Chondrocyte (in vitro differentiated cells): ENCODE measurements at regions not wholly inside any gene's neighbourhood (a gene's known extent, or its start where the extent isn't known, plus 50 kb on each side); places are given as distances from the start of the nearest gene placed in this dataset.

Source experiments
- DNase-seq: peaks from one replicate; pipeline ENCODE4 v3.0.0; 2021; ENCODE audit warnings: mixed read lengths, low spot score
- H3K27ac Mint-ChIP-seq: one replicate; pipeline ENCODE4 v1.8.0; 2021; ENCODE audit warnings: mild to moderate bottlenecking, moderate library complexity, mixed read lengths; ENCODE audit not compliant: unreplicated experiment
- H3K27me3 Mint-ChIP-seq: 2 replicates; pipeline ENCODE4 v1.8.0; 2021; ENCODE audit warnings: low read depth, mixed read lengths
- H3K36me3 Mint-ChIP-seq: 2 replicates; pipeline ENCODE4 v1.8.0; 2021; ENCODE audit warnings: low read depth, mixed read lengths
- H3K4me1 Mint-ChIP-seq: 2 replicates; pipeline ENCODE4 v1.8.0; 2021; ENCODE audit warnings: low read depth, mild to moderate bottlenecking, mixed read lengths
- H3K4me3 Mint-ChIP-seq: one replicate; pipeline ENCODE4 v1.8.0; 2021; ENCODE audit warnings: mild to moderate bottlenecking, moderate library complexity, mixed read lengths; ENCODE audit not compliant: unreplicated experiment
- H3K9me3 Mint-ChIP-seq: 2 replicates; pipeline ENCODE4 v1.8.0; 2021; ENCODE audit warnings: low read depth, mixed read lengths
- CTCF ChIP-seq: fragments of 200-600 bp; sonication (generic); IDR thresholded peaks from 2 replicates; pipeline ENCODE4 v1.5.0; 2021; ENCODE audit warnings: antibody characterized with exemption, mild to moderate bottlenecking, moderate library complexity

- Mint-ChIP-seq H3K9me3 (peaks cover 22% of the 10 kb centered on the region), H3K4me3 (no peak overlapping the region), H3K36me3 (peaks cover 3% of the 10 kb centered on the region), H3K4me1 (no peaks in the 10 kb centered on the region), H3K27ac (no peak overlapping the region), H3K27me3 (peaks cover 3% of the 10 kb centered on the region)
- TF ChIP-seq CTCF, result no peak
- DNase-seq, result no peak
Measured at GRCh38 chr9:71614409-71615010, 153.8 kb downstream of the CEMIP2 start.

GRCh38 chr9:71612889-71613288 lies 155.4 kb downstream of the CEMIP2 start:
- Mint-ChIP-seq H3K4me3 (no peak overlapping the region), H3K36me3 (peaks cover 3% of the 10 kb centered on the region)
- TF ChIP-seq CTCF, result no peak

GRCh38 chr9:71609448-71609830 lies 158.9 kb downstream of the CEMIP2 start:
- no peak for TF ChIP-seq CTCF
- Mint-ChIP-seq H3K27ac (no peak overlapping the region), H3K9me3 (peaks cover 8% of the 10 kb centered on the region), H3K4me3 (no peak overlapping the region), H3K27me3 (peaks cover 3% of the 10 kb centered on the region), H3K36me3 (peaks cover 3% of the 10 kb centered on the region), H3K4me1 (peaks cover 7% of the 10 kb centered on the region)
- DNase-seq, result no peak

More at GRCh38 chr9:71612889-71613288, 155.4 kb downstream of the CEMIP2 start:
- peaks cover 7% of the 10 kb centered on the region for H3K4me1 Mint-ChIP-seq
- peaks cover 3% of the 10 kb centered on the region for H3K27me3 Mint-ChIP-seq
- H3K9me3 Mint-ChIP-seq, result peaks cover 21% of the 10 kb centered on the region
- H3K27ac Mint-ChIP-seq, result no peak overlapping the region
- DNase-seq, result no peak

- TF ChIP-seq CTCF, result no peak
- H3K4me3 Mint-ChIP-seq, result no peak overlapping the region
- no peak for DNase-seq
- H3K27ac Mint-ChIP-seq, result no peak overlapping the region
- H3K4me1 Mint-ChIP-seq, result peaks cover 7% of the 10 kb centered on the region
- peaks cover 3% of the 10 kb centered on the region for H3K27me3 Mint-ChIP-seq
- H3K9me3 Mint-ChIP-seq, result peaks cover 8% of the 10 kb centered on the region
- H3K36me3 Mint-ChIP-seq, result peaks cover 3% of the 10 kb centered on the region
Measured at GRCh38 chr9:71608825-71609447, 159.4 kb downstream of the CEMIP2 start.

- Mint-ChIP-seq H3K27me3 (peaks cover 3% of the 10 kb centered on the region), H3K4me3 (no peak overlapping the region), H3K4me1 (peaks cover 7% of the 10 kb centered on the region), H3K27ac (no peak overlapping the region), H3K36me3 (peaks cover 3% of the 10 kb centered on the region), H3K9me3 (peaks cover 8% of the 10 kb centered on the region)
- no peak for DNase-seq
- TF ChIP-seq CTCF, result no peak
Measured at GRCh38 chr9:71608021-71608420, 160.3 kb downstream of the CEMIP2 start.
